ENCODE measurements at regions not wholly inside any gene's neighbourhood (a gene's known extent, or its start where the extent isn't known, plus 50 kb on each side); places are given as distances from the start of the nearest gene placed in this dataset.

- TF ChIP-seq ZNF830 (tag by site-specific recombination; IDR thresholded peaks at IDR 0.05; ENCODE audit: low read depth) (no peak), PBX3 (CRISPR knock-in tag; IDR thresholded peaks at IDR 0.05) (no peak), ZNF274 (IDR thresholded peaks at IDR 0.05; ENCODE audit: low read length) (no peak), ZNF274 (tag by site-specific recombination; IDR thresholded peaks at IDR 0.05; ENCODE audit: borderline replicate concordance) (no peak), TCF7L2 (IDR thresholded peaks at IDR 0.05; ENCODE audit: borderline replicate concordance, low read depth, low read length) (no peak), ZNF433 (tag by site-specific recombination; IDR thresholded peaks at IDR 0.05; ENCODE audit: low read depth) (no peak), ZNF138 (tag by site-specific recombination; IDR thresholded peaks at IDR 0.05; ENCODE audit: borderline replicate concordance) (no peak), ZNF202 (tag by site-specific recombination; IDR thresholded peaks at IDR 0.05; ENCODE audit: borderline replicate concordance) (no peak), TRIM28 (IDR thresholded peaks at IDR 0.05; ENCODE audit: borderline replicate concordance, low read length) (no peak)
Observed at GRCh38 chr2:66379473-66379872, 55.5 kb upstream of the MEIS1 start (continued).

- TF ChIP-seq ZNF10 (tag by site-specific recombination; IDR thresholded peaks at IDR 0.05) = no peak
- TF ChIP-seq SP7 (tag by site-specific recombination; IDR thresholded peaks at IDR 0.05) = no peak
- no peak for TF ChIP-seq KLF9 (tag by site-specific recombination; IDR thresholded peaks at IDR 0.05; ENCODE audit: low read depth)
- TF ChIP-seq PATZ1 (tag by site-specific recombination; IDR thresholded peaks at IDR 0.05) = no peak
- peaks cover 7% of the 10 kb centered on the region; the same call in 1 of the 2 replicates for H3K4me1 ChIP-seq (ENCODE audit: control insufficient read depth, insufficient read depth, low read length)
- H3K36me3 ChIP-seq (ENCODE audit: control insufficient read depth in 2 of 2, insufficient read depth in 1 of 2, low read length in 2 of 2) = no peaks in the 10 kb centered on the region
- H3K9me3 ChIP-seq (ENCODE audit: control insufficient read depth, insufficient read depth, low read depth, low read length) = no peaks in the 10 kb centered on the region
- no peak overlapping the region for H3K27ac ChIP-seq (ENCODE audit: extremely low read depth, low read depth, low read length)
- ChIA-PET POLR2A (no interaction called here), CTCF (interaction anchor here (0.6 to 1.1 kb wide), 2 partner anchors 13 to 675 kb away, joined by 3 read pairs; no protein-coding TSS in a partner anchor)
- H3K4me3 ChIP-seq (ENCODE audit: low read depth, low read length) = no peak overlapping the region
Observed at GRCh38 chr2:66377832-66378231, 57.1 kb upstream of the MEIS1 start.

- TF ChIP-seq ZNF521 (tag by site-specific recombination; IDR thresholded peaks at IDR 0.05) (no peak), ZNF776 (tag by site-specific recombination; IDR thresholded peaks at IDR 0.05; ENCODE audit: borderline replicate concordance) (no peak), ZNF155 (tag by site-specific recombination; IDR thresholded peaks at IDR 0.05) (no peak), KLF7 (tag by site-specific recombination; IDR thresholded peaks at IDR 0.05; ENCODE audit: borderline replicate concordance) (no peak), PBX3 (CRISPR knock-in tag; IDR thresholded peaks at IDR 0.05) (no peak), ZNF394 (tag by site-specific recombination; IDR thresholded peaks at IDR 0.05; ENCODE audit: borderline replicate concordance) (no peak), HOXC10 (CRISPR knock-in tag; IDR thresholded peaks at IDR 0.05) (no peak), ZFHX2 (tag by site-specific recombination; conservative IDR thresholded peaks at IDR 0.05) (no peak), ZNF768 (tag by site-specific recombination; IDR thresholded peaks at IDR 0.05) (no peak), YY2 (tag by site-specific recombination; IDR thresholded peaks at IDR 0.05) (no peak), BCL11A (tag by site-specific recombination; IDR thresholded peaks at IDR 0.05; ENCODE audit: low read depth) (no peak), ZNF175 (tag by site-specific recombination; IDR thresholded peaks at IDR 0.05) (no peak), ZFP69B (tag by site-specific recombination; IDR thresholded peaks at IDR 0.05) (no peak), ZNF391 (tag by site-specific recombination; IDR thresholded peaks at IDR 0.05; ENCODE audit: borderline replicate concordance, low read depth) (no peak), GLI4 (tag by site-specific recombination; IDR thresholded peaks at IDR 0.05) (no peak), ZNF404 (tag by site-specific recombination; IDR thresholded peaks at IDR 0.05) (no peak), ZNF747 (tag by site-specific recombination; IDR thresholded peaks at IDR 0.05) (no peak), ZNF23 (tag by site-specific recombination; IDR thresholded peaks at IDR 0.05; ENCODE audit: borderline replicate concordance) (no peak), ZNF514 (tag by site-specific recombination; IDR thresholded peaks at IDR 0.05) (no peak)
- H3K36me3 ChIP-seq (ENCODE audit: control insufficient read depth in 2 of 2, insufficient read depth in 1 of 2, low read length in 2 of 2) = no peaks in the 10 kb centered on the region
- H3K4me1 ChIP-seq (ENCODE audit: control insufficient read depth, insufficient read depth, low read length) = no peaks in the 10 kb centered on the region
- no peaks in the 10 kb centered on the region for H3K9me3 ChIP-seq (ENCODE audit: control insufficient read depth, insufficient read depth, low read depth, low read length)
- no peak overlapping the region for H3K27ac ChIP-seq (ENCODE audit: extremely low read depth, low read depth, low read length)
- H3K4me3 ChIP-seq (ENCODE audit: low read depth, low read length) = no peak overlapping the region
- CTCF ChIA-PET = interaction anchor here (0.6 kb wide), 1 partner anchor 992 kb away, joined by 3 read pairs; no protein-coding TSS in a partner anchor
- POLR2A ChIA-PET = no interaction called here
Observed at GRCh38 chr2:66370824-66371223, 64.1 kb upstream of the MEIS1 start.
